ENCODE measurements at regions not wholly inside any gene's neighbourhood (a gene's known extent, or its start where the extent isn't known, plus 50 kb on each side); places are given as distances from the start of the nearest gene placed in this dataset.

GRCh38 chr9:12457237-12457636, 235.9 kb upstream of the TYRP1 start:
- intact Hi-C loops (cut with DNase I; ENCODE audit: low total_unique reads) = no loop called here
- H3K9me3 ChIP-seq = no peaks in the 10 kb centered on the region
- H3K4me3 ChIP-seq = no peak overlapping the region
- no peak for DNase-seq
- no peak for ATAC-seq
- no peaks in the 10 kb centered on the region for H3K36me3 ChIP-seq
- TF ChIP-seq CTCF (IDR thresholded peaks at IDR 0.05 in 4 of 5, conservative IDR thresholded peaks at IDR 0.05 in 1 of 5) (no peak), POLR2A (IDR thresholded peaks at IDR 0.05) (no peak)
- in situ Hi-C loops (cut with MboI; ENCODE audit: low sequenced_read_pairs in 4 of 4) = no loop called here
- H3K27ac ChIP-seq = no peak overlapping the region
- no peaks in the 10 kb centered on the region for H3K4me1 ChIP-seq
- no peaks in the 10 kb centered on the region for H3K27me3 ChIP-seq

GRCh38 chr9:12461763-12462460, 231.3 kb upstream of the TYRP1 start:
- TF ChIP-seq POLR2A (IDR thresholded peaks at IDR 0.05) (no peak), CTCF (IDR thresholded peaks at IDR 0.05 in 4 of 5, conservative IDR thresholded peaks at IDR 0.05 in 1 of 5) (no peak)
- Histone ChIP-seq H3K27ac (no peak overlapping the region), H3K4me1 (no peaks in the 10 kb centered on the region), H3K4me3 (no peak overlapping the region), H3K9me3 (no peaks in the 10 kb centered on the region), H3K27me3 (no peaks in the 10 kb centered on the region), H3K36me3 (no peaks in the 10 kb centered on the region)
- no peak for ATAC-seq
- in situ Hi-C loops (cut with MboI; ENCODE audit: low sequenced_read_pairs in 4 of 4) = no loop called here
- no peak for DNase-seq
- intact Hi-C loops (cut with DNase I; ENCODE audit: low total_unique reads) = no loop called here

- H3K4me1 ChIP-seq = no peaks in the 10 kb centered on the region
- H3K27me3 ChIP-seq = no peaks in the 10 kb centered on the region
- no peaks in the 10 kb centered on the region for H3K9me3 ChIP-seq
- no peak overlapping the region for H3K27ac ChIP-seq
- no peak for TF ChIP-seq CTCF (IDR thresholded peaks at IDR 0.05 in 4 of 5, conservative IDR thresholded peaks at IDR 0.05 in 1 of 5)
- no peak for TF ChIP-seq POLR2A (IDR thresholded peaks at IDR 0.05)
- ATAC-seq (no peak), DNase-seq (no peak)
- H3K36me3 ChIP-seq = no peaks in the 10 kb centered on the region
- H3K4me3 ChIP-seq = no peak overlapping the region
- intact Hi-C loops (cut with DNase I; ENCODE audit: low total_unique reads) = no loop called here
- in situ Hi-C loops (cut with MboI; ENCODE audit: low sequenced_read_pairs in 4 of 4) = no loop called here
Measured at GRCh38 chr9:12462861-12463260, 230.3 kb upstream of the TYRP1 start.

GRCh38 chr9:12463641-12464040, 229.5 kb upstream of the TYRP1 start:
- TF ChIP-seq CTCF (IDR thresholded peaks at IDR 0.05 in 4 of 5, conservative IDR thresholded peaks at IDR 0.05 in 1 of 5) (no peak), POLR2A (IDR thresholded peaks at IDR 0.05) (no peak)
- in situ Hi-C loops (cut with MboI; ENCODE audit: low sequenced_read_pairs in 4 of 4) (no loop called here), intact Hi-C loops (cut with DNase I; ENCODE audit: low total_unique reads) (no loop called here)
- H3K4me1 ChIP-seq = no peaks in the 10 kb centered on the region
- no peaks in the 10 kb centered on the region for H3K36me3 ChIP-seq
- H3K9me3 ChIP-seq = no peaks in the 10 kb centered on the region
- H3K27me3 ChIP-seq = no peaks in the 10 kb centered on the region
- DNase-seq = no peak
- ATAC-seq = no peak
- no peak overlapping the region for H3K4me3 ChIP-seq
- no peak overlapping the region for H3K27ac ChIP-seq

- intact Hi-C loops (cut with DNase I; ENCODE audit: low total_unique reads) = no loop called here
- in situ Hi-C loops (cut with MboI; ENCODE audit: low sequenced_read_pairs in 4 of 4) = no loop called here
- H3K9me3 ChIP-seq = no peaks in the 10 kb centered on the region
Measured at GRCh38 chr9:12464400-12464799, 228.8 kb upstream of the TYRP1 start.

More at GRCh38 chr9:12464400-12464799, 228.8 kb upstream of the TYRP1 start:
- H3K27ac ChIP-seq = no peak overlapping the region
- no peaks in the 10 kb centered on the region for H3K36me3 ChIP-seq
- ATAC-seq (no peak), DNase-seq (no peak)
- TF ChIP-seq CTCF (IDR thresholded peaks at IDR 0.05 in 4 of 5, conservative IDR thresholded peaks at IDR 0.05 in 1 of 5) (no peak), POLR2A (IDR thresholded peaks at IDR 0.05) (no peak)
- H3K4me1 ChIP-seq = no peaks in the 10 kb centered on the region
- no peak overlapping the region for H3K4me3 ChIP-seq
- H3K27me3 ChIP-seq = no peaks in the 10 kb centered on the region
